ENCODE measurements at regions not wholly inside any gene's neighbourhood (a gene's known extent, or its start where the extent isn't known, plus 50 kb on each side); places are given as distances from the start of the nearest gene placed in this dataset.

- POLR2A ChIA-PET (ENCODE audit: partially characterized antibody): no interaction called here
- Histone ChIP-seq H3K4me3 (ENCODE audit: low read length in 2 of 2) (no peak overlapping the region), H3K4me1 (ENCODE audit: insufficient read depth, low read length) (peaks cover 7% of the 10 kb centered on the region), H3K9me3 (ENCODE audit: control insufficient read depth in 1 of 2, low read length in 2 of 2) (no peaks in the 10 kb centered on the region), H3K27me3 (ENCODE audit: insufficient read depth, low read length) (no peaks in the 10 kb centered on the region), H3K27ac (ENCODE audit: low read depth, low read length) (no peak overlapping the region), H3K36me3 (ENCODE audit: insufficient read depth, low read length) (no peaks in the 10 kb centered on the region)
- peaks cover 0 to 1% of the 10 kb centered on the region in 2 donors for H3K27me3 Mint-ChIP-seq
- no peak overlapping the region for H3K4me3 Mint-ChIP-seq
- CTCF ChIA-PET (ENCODE audit: partially characterized antibody): no interaction called here
- H3K4me1 Mint-ChIP-seq: peaks cover 0 to 13% (median 3%) of the 10 kb centered on the region in 4 donors
- peaks cover 0 to 10% (median 0%) of the 10 kb centered on the region in 8 donors for H3K9me3 Mint-ChIP-seq
- intact Hi-C loops (cut with micrococcal nuclease): no loop called here
- H3K27ac Mint-ChIP-seq: no peak overlapping the region
- H3K36me3 Mint-ChIP-seq: peaks cover 0 to 9% of the 10 kb centered on the region in 2 donors
- DNase-seq: no peak
These were observed 472.8 kb downstream of the FGF9 start for GRCh38 chr13:22143671-22144070.

DNA sequence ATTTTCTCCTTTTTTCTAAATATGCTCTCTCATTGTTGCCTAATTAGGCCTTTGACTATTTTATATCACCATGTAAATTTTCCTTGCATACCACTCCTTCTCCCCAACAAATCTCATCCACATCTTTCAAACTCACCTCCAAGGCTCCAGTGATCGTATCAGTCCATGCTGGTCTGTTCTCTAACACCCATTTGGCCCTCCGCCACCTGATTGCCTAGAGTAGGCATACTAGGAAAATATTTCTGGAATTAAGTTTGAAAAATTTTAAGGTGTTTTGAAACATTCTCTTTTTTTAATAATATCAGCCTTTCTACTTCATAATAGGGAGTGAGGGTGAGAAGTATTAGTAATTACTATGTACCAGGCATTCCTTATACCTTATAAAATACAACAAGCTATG lies 473.9 kb downstream of the FGF9 start:
- H3K9me3 ChIP-seq (ENCODE audit: control insufficient read depth in 1 of 2, low read length in 2 of 2): no peaks in the 10 kb centered on the region
- Mint-ChIP-seq H3K4me3 (no peak overlapping the region), H3K36me3 (peaks cover 0 to 10% of the 10 kb centered on the region in 2 donors), H3K9me3 (peaks cover 0 to 10% (median 0%) of the 10 kb centered on the region in 8 donors), H3K4me1 (peaks cover 0 to 8% (median 1%) of the 10 kb centered on the region in 4 donors), H3K27me3 (peaks cover 0 to 3% of the 10 kb centered on the region in 2 donors), H3K27ac (peak overlapping the region in 1 of 7 donors; percentile 86)
- H3K27me3 ChIP-seq (ENCODE audit: insufficient read depth, low read length): no peaks in the 10 kb centered on the region
- H3K4me3 ChIP-seq (ENCODE audit: low read length in 2 of 2): no peak overlapping the region
- no peak overlapping the region for H3K27ac ChIP-seq (ENCODE audit: low read depth, low read length)
- peaks cover 7% of the 10 kb centered on the region for H3K4me1 ChIP-seq (ENCODE audit: insufficient read depth, low read length)
- DNase-seq: no peak
- H3K36me3 ChIP-seq (ENCODE audit: insufficient read depth, low read length): no peaks in the 10 kb centered on the region
- ChIA-PET CTCF (ENCODE audit: partially characterized antibody) (no interaction called here), POLR2A (ENCODE audit: partially characterized antibody) (no interaction called here)
- intact Hi-C loops (cut with micrococcal nuclease): no loop called here

GRCh38 chr13:22148187-22148586 lies 477.3 kb downstream of the FGF9 start:
- H3K4me3 Mint-ChIP-seq: no peak overlapping the region
- H3K9me3 Mint-ChIP-seq: peaks cover 0 to 10% (median 0%) of the 10 kb centered on the region in 8 donors
- Histone ChIP-seq H3K27ac (ENCODE audit: low read depth, low read length) (no peak overlapping the region), H3K27me3 (ENCODE audit: insufficient read depth, low read length) (no peaks in the 10 kb centered on the region), H3K4me1 (ENCODE audit: insufficient read depth, low read length) (no peaks in the 10 kb centered on the region), H3K9me3 (ENCODE audit: control insufficient read depth in 1 of 2, low read length in 2 of 2) (no peaks in the 10 kb centered on the region), H3K36me3 (ENCODE audit: insufficient read depth, low read length) (no peaks in the 10 kb centered on the region), H3K4me3 (ENCODE audit: low read length in 2 of 2) (no peak overlapping the region)
- no peak for DNase-seq
- H3K27ac Mint-ChIP-seq: no peak overlapping the region
- H3K36me3 Mint-ChIP-seq: peaks cover 0 to 10% of the 10 kb centered on the region in 2 donors
- H3K4me1 Mint-ChIP-seq: no peaks in the 10 kb centered on the region
- ChIA-PET POLR2A (ENCODE audit: partially characterized antibody) (no interaction called here), CTCF (ENCODE audit: partially characterized antibody) (interaction anchor here (0.6 kb wide), 1 partner anchor 20 kb away, joined by 3 read pairs; no protein-coding TSS in a partner anchor)
- peaks cover 2 to 3% of the 10 kb centered on the region in 2 donors for H3K27me3 Mint-ChIP-seq
- intact Hi-C loops (cut with micrococcal nuclease): no loop called here

DNA sequence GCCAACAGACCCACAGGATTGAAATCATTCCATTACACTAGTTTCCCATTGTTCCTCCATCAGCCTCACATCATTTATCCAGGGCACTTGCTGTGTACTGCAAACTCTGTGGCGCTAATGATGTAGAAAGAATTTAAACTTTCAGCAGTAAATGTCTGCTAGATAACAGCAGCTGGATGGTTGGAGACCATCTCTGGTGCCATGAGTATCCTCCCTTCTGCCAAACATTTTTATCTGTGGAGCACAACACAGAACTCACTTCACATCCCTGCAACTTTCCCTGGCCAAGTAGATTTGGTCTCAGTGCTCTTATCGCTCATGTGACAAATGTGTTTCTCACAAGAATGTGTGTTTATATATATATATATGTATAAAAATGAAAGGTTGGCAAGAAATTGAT lies 481.9 kb downstream of the FGF9 start:
- peaks cover 0 to 4% (median 0%) of the 10 kb centered on the region in 8 donors for H3K9me3 Mint-ChIP-seq
- H3K4me1 Mint-ChIP-seq: no peaks in the 10 kb centered on the region
- Histone ChIP-seq H3K36me3 (ENCODE audit: insufficient read depth, low read length) (no peaks in the 10 kb centered on the region), H3K27ac (ENCODE audit: low read depth, low read length) (no peak overlapping the region), H3K4me3 (ENCODE audit: low read length in 2 of 2) (no peak overlapping the region), H3K9me3 (ENCODE audit: control insufficient read depth in 1 of 2, low read length in 2 of 2) (no peaks in the 10 kb centered on the region), H3K4me1 (ENCODE audit: insufficient read depth, low read length) (no peaks in the 10 kb centered on the region), H3K27me3 (ENCODE audit: insufficient read depth, low read length) (no peaks in the 10 kb centered on the region)
- POLR2A ChIA-PET (ENCODE audit: partially characterized antibody): no interaction called here
- H3K27ac Mint-ChIP-seq: no peak overlapping the region
- CTCF ChIA-PET (ENCODE audit: partially characterized antibody): no interaction called here
- DNase-seq: no peak
- H3K27me3 Mint-ChIP-seq: peaks cover 3 to 4% of the 10 kb centered on the region in 2 donors
- no peak overlapping the region for H3K4me3 Mint-ChIP-seq
- intact Hi-C loops (cut with micrococcal nuclease): no loop called here
- H3K36me3 Mint-ChIP-seq: peaks cover 0 to 8% of the 10 kb centered on the region in 2 donors

GRCh38 chr13:22154041-22154440 lies 483.2 kb downstream of the FGF9 start:
- Histone ChIP-seq H3K36me3 (ENCODE audit: insufficient read depth, low read length) (no peaks in the 10 kb centered on the region), H3K4me3 (ENCODE audit: low read length in 2 of 2) (no peak overlapping the region), H3K27ac (ENCODE audit: low read depth, low read length) (no peak overlapping the region), H3K4me1 (ENCODE audit: insufficient read depth, low read length) (no peaks in the 10 kb centered on the region), H3K9me3 (ENCODE audit: control insufficient read depth in 1 of 2, low read length in 2 of 2) (no peaks in the 10 kb centered on the region), H3K27me3 (ENCODE audit: insufficient read depth, low read length) (no peaks in the 10 kb centered on the region)
- ChIA-PET POLR2A (ENCODE audit: partially characterized antibody) (no interaction called here), CTCF (ENCODE audit: partially characterized antibody) (no interaction called here)
- no peak for DNase-seq
- Mint-ChIP-seq H3K36me3 (peaks cover 0 to 3% of the 10 kb centered on the region in 2 donors), H3K9me3 (peaks cover 0 to 4% (median 0%) of the 10 kb centered on the region in 8 donors), H3K4me3 (no peak overlapping the region), H3K4me1 (no peaks in the 10 kb centered on the region), H3K27me3 (peaks cover 0 to 4% of the 10 kb centered on the region in 2 donors), H3K27ac (no peak overlapping the region)
- intact Hi-C loops (cut with micrococcal nuclease): no loop called here

DNA sequence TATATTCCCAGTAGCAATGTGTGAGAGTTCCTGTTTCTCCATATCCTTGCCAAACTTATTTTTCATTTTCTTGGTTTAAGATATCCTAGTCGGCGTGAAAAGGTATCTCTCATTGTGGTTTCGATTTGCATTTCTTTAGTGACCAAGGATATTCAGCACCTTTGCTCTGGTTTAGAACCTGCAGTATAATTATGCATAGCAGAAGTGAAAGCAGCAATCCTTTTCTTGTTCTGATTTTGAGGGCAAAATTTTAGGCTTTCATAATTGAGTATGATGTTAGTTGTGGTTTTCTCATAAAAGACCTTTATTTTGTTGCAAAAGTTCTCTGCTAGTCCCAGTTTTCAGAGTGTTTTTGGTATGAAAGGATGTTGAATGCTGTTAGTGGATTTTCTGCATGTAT lies 491.0 kb downstream of the FGF9 start:
- Histone ChIP-seq H3K4me1 (ENCODE audit: insufficient read depth, low read length) (peaks cover 33% of the 10 kb centered on the region), H3K36me3 (ENCODE audit: insufficient read depth, low read length) (no peaks in the 10 kb centered on the region), H3K27me3 (ENCODE audit: insufficient read depth, low read length) (no peaks in the 10 kb centered on the region), H3K4me3 (ENCODE audit: low read length in 2 of 2) (peak overlapping the region in 1 of 2 donors; percentile 20), H3K9me3 (ENCODE audit: control insufficient read depth in 1 of 2, low read length in 2 of 2) (no peaks in the 10 kb centered on the region), H3K27ac (ENCODE audit: low read depth, low read length) (no peak overlapping the region)
- peak overlapping the region; percentile 28 to 91 (median 79) for H3K27ac Mint-ChIP-seq
- peaks cover 0 to 2% (median 0%) of the 10 kb centered on the region in 8 donors for H3K9me3 Mint-ChIP-seq
- H3K27me3 Mint-ChIP-seq: no peaks in the 10 kb centered on the region
- ChIA-PET CTCF (ENCODE audit: partially characterized antibody) (no interaction called here), POLR2A (ENCODE audit: partially characterized antibody) (interaction anchor here (1.1 kb wide), 1 partner anchor 54 kb away, joined by 4 read pairs; no protein-coding TSS in a partner anchor)
- peaks cover 29 to 46% (median 37%) of the 10 kb centered on the region in 4 donors for H3K4me1 Mint-ChIP-seq
- intact Hi-C loops (cut with micrococcal nuclease): loop anchor here (2.0 to 5.0 kb wide), 2 partner anchors 99 to 490 kb away; partner anchors contain the start of gene FGF9
- H3K4me3 Mint-ChIP-seq: peak overlapping the region; percentile 73 to 86 (median 81)
- H3K36me3 Mint-ChIP-seq: no peaks in the 10 kb centered on the region
- peak in 4 of 5 donors; percentile 4 to 36 (median 28) for DNase-seq

DNA sequence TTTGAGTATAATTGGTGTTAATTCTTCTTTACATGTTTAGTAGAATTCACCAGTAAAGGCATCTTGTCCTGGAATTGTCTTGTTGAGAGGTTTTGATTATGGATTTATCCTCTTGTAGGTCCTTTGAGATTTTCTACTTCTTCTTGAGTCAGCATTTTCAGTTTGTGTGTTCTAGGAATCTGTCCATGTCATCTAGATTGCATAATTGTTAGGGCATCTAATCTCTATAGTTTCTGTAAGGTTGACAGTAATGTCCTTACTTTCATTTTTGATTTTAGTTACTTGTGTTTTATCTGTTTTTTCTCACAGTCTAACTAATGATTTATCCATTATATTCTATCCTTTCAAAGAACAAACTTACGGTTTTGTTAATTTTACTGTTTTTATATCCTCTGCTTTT lies 492.0 kb downstream of the FGF9 start:
- Histone ChIP-seq H3K36me3 (ENCODE audit: insufficient read depth, low read length) (no peaks in the 10 kb centered on the region), H3K27ac (ENCODE audit: low read depth, low read length) (no peak overlapping the region), H3K4me1 (ENCODE audit: insufficient read depth, low read length) (peaks cover 33% of the 10 kb centered on the region), H3K27me3 (ENCODE audit: insufficient read depth, low read length) (no peaks in the 10 kb centered on the region), H3K9me3 (ENCODE audit: control insufficient read depth in 1 of 2, low read length in 2 of 2) (no peaks in the 10 kb centered on the region), H3K4me3 (ENCODE audit: low read length in 2 of 2) (peak overlapping the region; percentile 17 to 20)
- Mint-ChIP-seq H3K36me3 (no peaks in the 10 kb centered on the region), H3K27ac (peak overlapping the region; percentile 22 to 91 (median 84)), H3K4me1 (peaks cover 29 to 46% (median 37%) of the 10 kb centered on the region in 4 donors), H3K27me3 (no peaks in the 10 kb centered on the region), H3K4me3 (peak overlapping the region; percentile 63 to 86 (median 81)), H3K9me3 (peaks cover 0 to 2% (median 0%) of the 10 kb centered on the region in 8 donors)
- POLR2A ChIA-PET (ENCODE audit: partially characterized antibody): interaction anchor here (0.7 to 1.1 kb wide), 2 partner anchors 10 to 55 kb away, joined by 3 to 4 read pairs; no protein-coding TSS in a partner anchor
- DNase-seq: peak in 3 of 5 donors; percentile 6 to 12 (median 12)
- intact Hi-C loops (cut with micrococcal nuclease): loop anchor here (2.0 to 5.0 kb wide), 2 partner anchors 100 to 491 kb away; partner anchors contain the start of gene FGF9
- CTCF ChIA-PET (ENCODE audit: partially characterized antibody): interaction anchor here (1.3 kb wide), 1 partner anchor 86 kb away, joined by 3 read pairs; no protein-coding TSS in a partner anchor

Data from CD4-positive, alpha-beta memory T cell (primary cell).